ENCODE measurements at regions not wholly inside any gene's neighbourhood (a gene's known extent, or its start where the extent isn't known, plus 50 kb on each side); places are given as distances from the start of the nearest gene placed in this dataset.

- Histone ChIP-seq H3K27me3 (replicated peaks) (no peaks in the 10 kb centered on the region), H3K36me3 (replicated peaks) (no peaks in the 10 kb centered on the region), H3K4me3 (ENCODE audit: low read depth, low read length) (no peak overlapping the region), H3K27ac (no peak overlapping the region)
- TF ChIP-seq CTCF (IDR thresholded peaks at IDR 0.05; ENCODE audit: low read depth, low read length, missing control alignments): no peak
- in situ Hi-C loops (cut with HindIII; ENCODE audit: low pct_ligation_motif_present, low sequenced_read_pairs): no loop called here
- DNase-seq: no peak
Observed at GRCh38 chr18:44067186-44067585, 613.5 kb upstream of the SETBP1 start.

- Histone ChIP-seq H3K4me3 (ENCODE audit: low read depth, low read length) (no peak overlapping the region), H3K27ac (no peak overlapping the region), H3K36me3 (replicated peaks) (no peaks in the 10 kb centered on the region), H3K27me3 (replicated peaks) (no peaks in the 10 kb centered on the region)
- in situ Hi-C loops (cut with HindIII; ENCODE audit: low pct_ligation_motif_present, low sequenced_read_pairs): no loop called here
- no peak for DNase-seq
- no peak for TF ChIP-seq CTCF (IDR thresholded peaks at IDR 0.05; ENCODE audit: low read depth, low read length, missing control alignments)
Observed at GRCh38 chr18:44075038-44075437, 605.6 kb upstream of the SETBP1 start.

- Histone ChIP-seq H3K4me3 (ENCODE audit: low read depth, low read length) (no peak overlapping the region), H3K27me3 (replicated peaks) (no peaks in the 10 kb centered on the region), H3K27ac (peak overlapping the region; percentile 67), H3K36me3 (replicated peaks) (no peaks in the 10 kb centered on the region)
- TF ChIP-seq CTCF (IDR thresholded peaks at IDR 0.05; ENCODE audit: low read depth, low read length, missing control alignments): no peak
- peak; percentile 79 for DNase-seq
- in situ Hi-C loops (cut with HindIII; ENCODE audit: low pct_ligation_motif_present, low sequenced_read_pairs): no loop called here
Observed at GRCh38 chr18:44079606-44080005, 601.1 kb upstream of the SETBP1 start.

GRCh38 chr18:44080054-44080453 is 600.6 kb upstream of the SETBP1 start:
- no peak for DNase-seq
- no peaks in the 10 kb centered on the region for H3K36me3 ChIP-seq (replicated peaks)
- in situ Hi-C loops (cut with HindIII; ENCODE audit: low pct_ligation_motif_present, low sequenced_read_pairs): no loop called here
- no peak overlapping the region for H3K4me3 ChIP-seq (ENCODE audit: low read depth, low read length)
- TF ChIP-seq CTCF (IDR thresholded peaks at IDR 0.05; ENCODE audit: low read depth, low read length, missing control alignments): no peak
- H3K27me3 ChIP-seq (replicated peaks): no peaks in the 10 kb centered on the region
- peak overlapping the region; percentile 67 for H3K27ac ChIP-seq

GRCh38 chr18:44089732-44090131 is 591.0 kb upstream of the SETBP1 start:
- no peaks in the 10 kb centered on the region for H3K36me3 ChIP-seq (replicated peaks)
- H3K4me3 ChIP-seq (ENCODE audit: low read depth, low read length): no peak overlapping the region
- DNase-seq: no peak
- TF ChIP-seq CTCF (IDR thresholded peaks at IDR 0.05; ENCODE audit: low read depth, low read length, missing control alignments): no peak
- no peaks in the 10 kb centered on the region for H3K27me3 ChIP-seq (replicated peaks)
- H3K27ac ChIP-seq: no peak overlapping the region
- in situ Hi-C loops (cut with HindIII; ENCODE audit: low pct_ligation_motif_present, low sequenced_read_pairs): no loop called here

- DNase-seq: no peak
- in situ Hi-C loops (cut with HindIII; ENCODE audit: low pct_ligation_motif_present, low sequenced_read_pairs): no loop called here
- TF ChIP-seq CTCF (IDR thresholded peaks at IDR 0.05; ENCODE audit: low read depth, low read length, missing control alignments): no peak
- H3K36me3 ChIP-seq (replicated peaks): no peaks in the 10 kb centered on the region
- no peak overlapping the region for H3K27ac ChIP-seq
- H3K4me3 ChIP-seq (ENCODE audit: low read depth, low read length): no peak overlapping the region
- no peaks in the 10 kb centered on the region for H3K27me3 ChIP-seq (replicated peaks)
Observed at GRCh38 chr18:44090453-44090852, 590.2 kb upstream of the SETBP1 start.

All from brain microvascular endothelial cell (primary cell).